ENCODE measurements at regions not wholly inside any gene's neighbourhood (a gene's known extent, or its start where the extent isn't known, plus 50 kb on each side); places are given as distances from the start of the nearest gene placed in this dataset.

- TF ChIP-seq CBX2 (IDR thresholded peaks at IDR 0.05; ENCODE audit: borderline replicate concordance, low read depth) = no peak
Measured at GRCh38 chr9:135251996-135252760, 164.7 kb downstream of the OLFM1 start (continued).

GRCh38 chr9:135252980-135253304 is 165.5 kb downstream of the OLFM1 start:
- ATAC-seq (no peak; a peak in 1 of 6 replicates), DNase-seq (ENCODE audit: low read depth in 1 of 2, low spot score in 1 of 2) (no peak), FAIRE-seq (no peak)
- H3K4me2 ChIP-seq = no peak overlapping the region
- no peaks in the 10 kb centered on the region for H3K9me3 ChIP-seq
- CTCF ChIA-PET = interaction anchor here (1.0 to 1.5 kb wide), 2 partner anchors 71 to 167 kb away, joined by 3 to 4 read pairs; no protein-coding TSS in a partner anchor
- H3K4me1 ChIP-seq = no peaks in the 10 kb centered on the region
- no peak overlapping the region for H3K4me3 ChIP-seq
- WGBS (ENCODE audit: missing lambda C conversion rate) = 55% methylated on average over 9 of the region's 9 CpGs
- POLR2A ChIA-PET = no interaction called here
- TF ChIP-seq RCOR1 (IDR thresholded peaks at IDR 0.05; ENCODE audit: low read depth, low read length) = no peak
- TF ChIP-seq JUN (IDR thresholded peaks at IDR 0.05) = no peak
- no peak for TF ChIP-seq CHD2 (IDR thresholded peaks at IDR 0.05; ENCODE audit: low read length, partially characterized antibody)
- TF ChIP-seq CBX8 (IDR thresholded peaks at IDR 0.05) = no peak
- no peak for TF ChIP-seq CEBPB (IDR thresholded peaks at IDR 0.05)
- TF ChIP-seq, protein P1, sequence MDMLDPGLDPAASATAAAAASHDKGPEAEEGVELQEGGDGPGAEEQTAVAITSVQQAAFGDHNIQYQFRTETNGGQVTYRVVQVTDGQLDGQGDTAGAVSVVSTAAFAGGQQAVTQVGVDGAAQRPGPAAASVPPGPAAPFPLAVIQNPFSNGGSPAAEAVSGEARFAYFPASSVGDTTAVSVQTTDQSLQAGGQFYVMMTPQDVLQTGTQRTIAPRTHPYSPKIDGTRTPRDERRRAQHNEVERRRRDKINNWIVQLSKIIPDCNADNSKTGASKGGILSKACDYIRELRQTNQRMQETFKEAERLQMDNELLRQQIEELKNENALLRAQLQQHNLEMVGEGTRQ (IDR thresholded peaks at IDR 0.05) = no peak
- TF ChIP-seq HOXA7 (CRISPR knock-in tag; IDR thresholded peaks at IDR 0.05) = no peak
- TF ChIP-seq CBX2 (IDR thresholded peaks at IDR 0.05; ENCODE audit: borderline replicate concordance, low read depth) = no peak
- TF ChIP-seq, protein P2, sequence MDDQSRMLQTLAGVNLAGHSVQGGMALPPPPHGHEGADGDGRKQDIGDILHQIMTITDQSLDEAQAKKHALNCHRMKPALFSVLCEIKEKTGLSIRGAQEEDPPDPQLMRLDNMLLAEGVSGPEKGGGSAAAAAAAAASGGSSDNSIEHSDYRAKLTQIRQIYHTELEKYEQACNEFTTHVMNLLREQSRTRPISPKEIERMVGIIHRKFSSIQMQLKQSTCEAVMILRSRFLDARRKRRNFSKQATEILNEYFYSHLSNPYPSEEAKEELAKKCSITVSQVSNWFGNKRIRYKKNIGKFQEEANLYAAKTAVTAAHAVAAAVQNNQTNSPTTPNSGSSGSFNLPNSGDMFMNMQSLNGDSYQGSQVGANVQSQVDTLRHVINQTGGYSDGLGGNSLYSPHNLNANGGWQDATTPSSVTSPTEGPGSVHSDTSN (IDR thresholded peaks at IDR 0.05) = no peak
- no peak for TF ChIP-seq EHF (CRISPR knock-in tag; IDR thresholded peaks at IDR 0.05)
- no peak for TF ChIP-seq HEYL (CRISPR knock-in tag; IDR thresholded peaks at IDR 0.05)
- TF ChIP-seq MAFK (IDR thresholded peaks at IDR 0.05; ENCODE audit: partially characterized antibody) = no peak
- TF ChIP-seq ZNF302 (CRISPR knock-in tag; IDR thresholded peaks at IDR 0.05) = no peak
- H3K27ac ChIP-seq = no peak overlapping the region

DNA sequence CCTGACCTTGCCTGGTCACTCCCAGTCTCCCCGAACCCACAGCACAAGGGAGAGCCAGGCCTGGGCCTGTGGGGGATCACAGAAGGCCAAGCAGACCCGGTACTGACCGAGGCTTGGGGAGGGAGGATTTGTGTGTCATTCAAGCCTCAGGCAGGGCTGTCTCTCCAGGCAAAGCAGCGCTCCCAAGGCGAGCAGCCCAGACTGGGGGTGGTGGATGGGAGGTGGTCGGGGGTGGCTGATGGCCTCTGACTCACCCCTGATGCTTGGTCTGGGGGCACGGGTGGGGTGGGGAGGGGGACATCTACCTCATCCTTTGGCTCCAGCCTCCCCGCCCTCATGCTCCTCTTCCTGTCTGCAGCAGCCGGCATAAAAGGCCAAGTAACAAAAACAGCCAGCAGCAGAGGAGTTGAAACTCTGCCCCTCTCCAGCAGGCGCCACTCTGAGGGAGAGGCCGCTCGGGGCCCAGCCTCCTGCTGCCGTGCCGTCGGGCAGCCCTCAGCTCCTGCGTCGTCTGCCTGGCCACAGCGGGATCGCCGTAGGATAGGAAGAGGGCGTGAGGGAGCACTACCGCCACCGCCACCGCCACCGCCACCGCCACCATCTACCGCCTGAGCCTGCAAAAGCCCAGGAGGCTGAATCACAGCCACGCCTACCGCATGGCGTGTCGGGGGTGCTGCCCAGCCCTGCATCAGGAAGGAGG is 166.0 kb downstream of the OLFM1 start:
- FAIRE-seq (no peak), DNase-seq (ENCODE audit: low read depth in 1 of 2, low spot score in 1 of 2) (no peak), ATAC-seq (peak in 1 of 2 experiments; percentile 24; a peak in 2 of 6 replicates)
- H3K9me3 ChIP-seq = no peaks in the 10 kb centered on the region
- POLR2A ChIA-PET = no interaction called here
- H3K4me3 ChIP-seq = no peak overlapping the region
- TF ChIP-seq EHMT2 (IDR thresholded peaks at IDR 0.05; ENCODE audit: low read depth) (no peak), HDAC2 (IDR thresholded peaks at IDR 0.05) (no peak), EHF (CRISPR knock-in tag; IDR thresholded peaks at IDR 0.05) (no peak)
- TF ChIP-seq, protein P1 (IDR thresholded peaks at IDR 0.05) = no peak
- 62% methylated on average over 21 of the region's 31 CpGs for WGBS (ENCODE audit: missing lambda C conversion rate)
- H3K27ac ChIP-seq = no peak overlapping the region
- no peaks in the 10 kb centered on the region for H3K4me1 ChIP-seq
- CTCF ChIA-PET = interaction anchor here (1.0 to 1.9 kb wide), 3 partner anchors 70 to 167 kb away, joined by 3 to 7 read pairs (median 4); no protein-coding TSS in a partner anchor
- no peak overlapping the region for H3K4me2 ChIP-seq

GRCh38 chr9:135254176-135255032 is 166.9 kb downstream of the OLFM1 start:
- CTCF ChIA-PET = interaction anchor here (0.9 to 1.9 kb wide), 2 partner anchors 11 to 168 kb away, joined by 4 to 7 read pairs; no protein-coding TSS in a partner anchor
- H3K27ac ChIP-seq = no peak overlapping the region
- H3K4me2 ChIP-seq = no peak overlapping the region
- WGBS (ENCODE audit: missing lambda C conversion rate) = 70% methylated on average over 14 of the region's 25 CpGs
- POLR2A ChIA-PET = no interaction called here
- H3K4me3 ChIP-seq = no peak overlapping the region
- no peaks in the 10 kb centered on the region for H3K4me1 ChIP-seq
- no peaks in the 10 kb centered on the region for H3K9me3 ChIP-seq
- FAIRE-seq (no peak), ATAC-seq (no peak; a peak in 1 of 6 replicates), DNase-seq (ENCODE audit: low read depth in 1 of 2, low spot score in 1 of 2) (no peak)
- TF ChIP-seq BCL3 (IDR thresholded peaks at IDR 0.05) (no peak), HOXB5 (CRISPR knock-in tag; IDR thresholded peaks at IDR 0.05) (no peak), ZNF302 (CRISPR knock-in tag; IDR thresholded peaks at IDR 0.05) (no peak), HOXA7 (CRISPR knock-in tag; IDR thresholded peaks at IDR 0.05) (no peak), CHD4 (IDR thresholded peaks at IDR 0.05; ENCODE audit: borderline replicate concordance) (no peak), EHMT2 (IDR thresholded peaks at IDR 0.05; ENCODE audit: low read depth) (no peak), MAZ (IDR thresholded peaks at IDR 0.05; ENCODE audit: borderline replicate concordance, low read depth, low read length) (no peak)
- TF ChIP-seq, protein P1 (IDR thresholded peaks at IDR 0.05) = no peak
- TF ChIP-seq, protein P2 (IDR thresholded peaks at IDR 0.05) = no peak
- TF ChIP-seq, protein P3, sequence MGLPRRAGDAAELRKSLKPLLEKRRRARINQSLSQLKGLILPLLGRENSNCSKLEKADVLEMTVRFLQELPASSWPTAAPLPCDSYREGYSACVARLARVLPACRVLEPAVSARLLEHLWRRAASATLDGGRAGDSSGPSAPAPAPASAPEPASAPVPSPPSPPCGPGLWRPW (IDR thresholded peaks at IDR 0.05) = no peak

Measured in A549 (cell line).